Heart left ventricle (tissue), 13 donors: ENCODE measurements at regions not wholly inside any gene's neighbourhood (a gene's known extent, or its start where the extent isn't known, plus 50 kb on each side); places are given as distances from the start of the nearest gene placed in this dataset.

Experiments
- POLR2A ChIP-seq, 2 donors: fragments of 450-650 bp; IDR thresholded peaks; one replicate each; pipeline ENCODE4 v1.6.1; 2017; ENCODE audit warnings: antibody characterized with exemption in 2 of 2, mild to moderate bottlenecking in 2 of 2, moderate library complexity in 2 of 2
- TF ChIP-seq, protein P1 (sequence below), 12 donors: fragments of 200-600 bp; sonication (generic) in 4 of 12; IDR thresholded peaks; one replicate each; pipeline versions ENCODE4 v1.5.0 to v1.8.0; 2018 to 2022; ENCODE audit warnings: antibody characterized with exemption in 12 of 12, mild to moderate bottlenecking in 5 of 12
- donor health status: ischemic (EF 13 %, LVEDD 7.1; RV severe dilation, severe dysfunction).
- donor health status: DM: no; HTN: yes; CAD: no.
- donor health status: DM: no; HTN: no; CAD: no.
- donor health status: ischemic (EF 25% LVEDD 6.9; RV normal size, moderate dysfunction).
- donor health status: ischemic (EF 25% LVEDD 5.7; RV mildly dilated, moderate dysfunction).
- donor health status: ischemic (EF 35%, LVEDD 5.7; RV mildly dilated, moderate dysfunction).
- donor health status: nonischemic (EF 11% LVEDD 7.7; RV severe dilation, severe dysfunction).
- donor health status: DM: yes; HTN: yes; CAD: no.
- donor health status: PGD.
- donor health status: ischemic (EF 29% LVEDD 5.4; RV normal size, mild dysfunction).
- donor health status: nonischemic (EF 23%, LVEDD 6.1; RV moderate dilation, normal function).

DNA sequence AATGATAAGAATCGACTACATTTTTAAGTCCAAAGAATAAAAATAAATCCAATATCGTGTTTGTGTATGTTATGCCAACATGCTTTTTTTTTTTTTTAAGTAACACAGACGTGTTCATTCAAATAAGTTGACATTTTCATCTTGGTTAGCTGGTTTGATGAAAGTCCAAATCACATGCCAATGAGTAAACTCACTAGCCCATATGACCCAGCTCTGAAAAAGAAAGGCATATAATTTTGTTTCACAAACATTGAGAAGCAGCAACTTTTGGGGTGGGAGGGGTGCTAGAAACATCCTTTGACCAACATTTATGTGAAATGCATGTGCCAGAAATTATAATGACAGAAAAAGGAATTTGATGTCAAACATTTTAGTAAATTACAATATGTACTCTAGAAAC is 61.6 kb upstream of the SPP1 start:
- TF ChIP-seq, protein P1, sequence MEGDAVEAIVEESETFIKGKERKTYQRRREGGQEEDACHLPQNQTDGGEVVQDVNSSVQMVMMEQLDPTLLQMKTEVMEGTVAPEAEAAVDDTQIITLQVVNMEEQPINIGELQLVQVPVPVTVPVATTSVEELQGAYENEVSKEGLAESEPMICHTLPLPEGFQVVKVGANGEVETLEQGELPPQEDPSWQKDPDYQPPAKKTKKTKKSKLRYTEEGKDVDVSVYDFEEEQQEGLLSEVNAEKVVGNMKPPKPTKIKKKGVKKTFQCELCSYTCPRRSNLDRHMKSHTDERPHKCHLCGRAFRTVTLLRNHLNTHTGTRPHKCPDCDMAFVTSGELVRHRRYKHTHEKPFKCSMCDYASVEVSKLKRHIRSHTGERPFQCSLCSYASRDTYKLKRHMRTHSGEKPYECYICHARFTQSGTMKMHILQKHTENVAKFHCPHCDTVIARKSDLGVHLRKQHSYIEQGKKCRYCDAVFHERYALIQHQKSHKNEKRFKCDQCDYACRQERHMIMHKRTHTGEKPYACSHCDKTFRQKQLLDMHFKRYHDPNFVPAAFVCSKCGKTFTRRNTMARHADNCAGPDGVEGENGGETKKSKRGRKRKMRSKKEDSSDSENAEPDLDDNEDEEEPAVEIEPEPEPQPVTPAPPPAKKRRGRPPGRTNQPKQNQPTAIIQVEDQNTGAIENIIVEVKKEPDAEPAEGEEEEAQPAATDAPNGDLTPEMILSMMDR (IDR thresholded peaks at IDR 0.05): no peak
- no peak for TF ChIP-seq POLR2A (IDR thresholded peaks at IDR 0.05)
